NOMO-1 treated with dmso at 0.1 percent for 144 hours (cell line): ENCODE measurements at regions not wholly inside any gene's neighbourhood (a gene's known extent, or its start where the extent isn't known, plus 50 kb on each side); places are given as distances from the start of the nearest gene placed in this dataset.
"Not testable (repeated sequence)": the region's sequence is repeated elsewhere in the genome, so short reads cannot be mapped to it uniquely, and the experiment has no call there.

Source experiments
- DNase-seq: peaks from one replicate; lab custom pipeline; 2025; ENCODE audit not compliant: unreplicated experiment; lab: John Stamatoyannopoulos, UW

DNA sequence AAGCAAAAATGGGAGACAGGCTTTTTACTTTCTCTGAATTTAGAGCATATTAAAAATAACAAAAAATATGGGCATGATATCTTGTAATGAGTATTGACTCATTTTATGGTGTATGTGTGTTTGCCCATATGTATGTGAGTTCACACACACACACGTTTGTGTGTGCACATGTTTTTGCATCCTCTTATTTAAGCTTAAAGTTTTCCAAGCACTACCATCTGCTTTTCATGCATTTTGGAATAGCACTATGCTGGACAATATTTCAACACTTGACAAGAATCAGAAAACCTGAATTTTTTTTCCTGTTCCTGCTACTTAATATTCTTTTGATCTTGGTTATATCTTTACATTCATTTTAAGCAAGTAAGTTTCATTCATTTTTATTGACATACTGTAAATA lies 872.7 kb downstream of the OTOL1 start:
- no peak for DNase-seq

DNA sequence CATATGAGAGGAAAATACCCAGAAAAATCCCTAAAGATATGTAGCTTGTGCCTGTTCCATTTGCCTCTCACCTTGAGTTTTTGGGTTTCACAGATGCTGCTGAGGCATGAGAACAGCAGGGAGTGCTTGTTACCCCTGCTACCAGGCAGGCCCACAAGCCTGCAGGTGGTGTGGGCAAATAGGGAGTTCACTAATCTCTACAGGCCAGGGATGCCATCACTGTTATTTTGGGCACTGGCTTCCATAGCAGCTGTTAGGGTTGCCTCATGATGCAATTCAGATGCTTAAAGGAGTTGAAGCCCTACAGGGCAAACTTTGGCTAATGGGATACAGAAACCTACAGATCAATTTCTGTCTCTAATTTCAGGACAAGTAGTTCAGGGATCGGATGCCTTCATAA lies 873.5 kb downstream of the OTOL1 start:
- DNase-seq: no peak

DNA sequence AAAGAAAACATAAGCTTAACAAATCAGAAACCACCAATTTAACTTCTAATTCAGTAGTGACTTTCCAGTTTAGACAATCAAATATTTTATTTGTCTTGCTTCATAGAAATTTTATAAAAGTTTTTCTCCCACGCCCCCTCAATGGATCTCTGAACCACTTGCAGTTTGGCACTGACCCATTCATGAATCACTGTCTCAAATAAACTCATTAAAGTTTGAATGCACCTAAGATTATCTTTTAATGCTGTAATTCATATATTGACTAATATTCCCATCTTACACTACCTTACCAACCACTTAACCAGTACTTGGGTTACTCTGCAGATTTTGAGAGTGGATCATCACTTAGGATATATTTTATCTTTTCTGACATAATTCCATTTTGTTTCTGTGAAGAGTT lies 880.2 kb downstream of the OTOL1 start:
- DNase-seq: no peak

DNA sequence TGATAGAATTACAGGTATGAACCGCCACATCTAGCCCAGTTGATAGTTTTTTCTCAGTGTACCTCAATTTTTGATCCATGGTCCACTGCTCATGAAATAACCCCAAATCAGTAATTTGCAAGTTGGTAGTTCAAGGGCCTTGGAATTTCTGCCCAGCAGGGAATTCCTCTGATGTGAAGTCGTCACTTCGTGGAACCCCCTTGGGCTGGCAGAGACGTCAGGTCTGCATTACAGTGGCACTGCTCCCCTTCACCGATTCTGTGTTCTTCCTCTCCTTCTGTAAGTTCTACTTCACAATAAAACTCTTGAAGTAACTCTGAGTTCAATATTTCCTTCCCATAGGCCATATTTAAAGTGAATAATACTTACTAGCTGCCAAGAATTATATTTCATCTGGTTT lies 881.0 kb downstream of the OTOL1 start:
- no peak for DNase-seq

DNA sequence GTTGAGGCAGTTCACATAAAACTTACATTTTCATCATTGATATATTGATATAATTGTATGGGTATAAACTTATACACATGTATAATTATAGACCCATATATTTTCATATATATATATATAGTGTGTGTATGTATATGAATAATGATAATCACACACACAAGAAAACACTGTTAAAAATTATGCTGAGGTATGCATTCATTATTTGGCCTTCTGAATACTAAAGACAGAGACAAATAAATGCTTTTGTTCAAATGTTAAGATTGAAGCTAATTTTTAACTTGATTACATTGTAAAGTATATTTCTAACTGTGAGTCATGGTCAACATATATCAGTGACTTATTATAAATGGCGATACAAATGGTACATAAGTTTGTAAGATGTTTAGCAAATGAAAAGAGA lies 888.8 kb downstream of the OTOL1 start:
- DNase-seq: no peak

DNA sequence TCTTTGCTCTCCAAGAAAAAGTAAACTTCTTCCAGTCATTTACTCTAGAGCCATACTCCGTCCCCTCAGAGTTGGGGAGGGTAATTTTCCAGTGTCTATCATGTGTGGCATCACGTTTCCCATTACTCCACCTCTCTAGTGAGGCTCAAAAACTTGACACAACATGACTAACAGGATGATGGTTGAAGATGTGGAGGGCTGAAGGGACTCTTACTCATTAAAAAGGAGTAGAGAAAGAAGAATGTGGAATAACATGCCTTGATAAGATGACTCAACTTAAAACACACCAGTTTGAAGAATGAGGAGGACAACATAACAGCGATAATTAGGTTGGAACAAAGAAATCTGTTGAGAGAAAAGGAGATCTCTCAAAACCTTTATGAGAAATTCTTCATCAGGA lies 894.3 kb downstream of the OTOL1 start:
- no peak for DNase-seq

DNA sequence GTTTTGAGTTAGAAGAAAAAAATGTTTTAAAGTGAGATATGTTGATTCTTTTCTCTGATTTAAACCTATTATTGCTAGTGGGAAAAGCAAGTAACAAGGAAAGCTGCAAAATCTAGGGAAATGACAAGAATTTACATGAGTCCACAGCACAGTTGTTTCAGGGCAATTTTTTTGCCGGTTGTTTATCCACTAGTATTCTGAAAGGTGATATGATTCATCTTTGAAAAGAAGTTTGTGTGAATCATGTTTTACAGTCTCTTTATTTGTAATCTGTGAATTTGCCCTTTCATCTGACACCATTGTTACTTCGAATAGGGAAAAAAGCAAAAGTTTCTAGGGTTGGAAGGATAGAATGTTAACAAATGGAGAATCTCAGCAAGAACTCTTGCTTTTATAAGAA lies 894.7 kb downstream of the OTOL1 start:
- no peak for DNase-seq

DNA sequence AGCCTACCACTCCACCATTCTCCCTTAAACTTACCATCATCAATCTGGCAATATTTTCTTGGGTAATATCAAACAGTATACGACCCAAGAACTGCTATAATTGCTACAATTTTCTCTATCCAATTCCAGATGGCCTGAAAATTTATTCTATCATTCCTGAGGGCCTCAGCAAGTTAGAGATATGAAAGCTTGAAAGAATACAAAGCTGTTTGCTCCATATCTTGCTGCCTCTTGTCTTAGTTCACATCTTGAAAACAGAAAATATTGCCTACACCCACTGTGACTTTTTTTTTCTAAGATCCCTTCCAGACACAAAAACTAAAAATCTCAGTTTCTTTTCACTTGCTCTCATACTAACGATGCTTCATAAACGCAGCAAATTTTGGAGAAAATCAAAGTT lies 898.9 kb downstream of the OTOL1 start:
- DNase-seq: no peak

DNA sequence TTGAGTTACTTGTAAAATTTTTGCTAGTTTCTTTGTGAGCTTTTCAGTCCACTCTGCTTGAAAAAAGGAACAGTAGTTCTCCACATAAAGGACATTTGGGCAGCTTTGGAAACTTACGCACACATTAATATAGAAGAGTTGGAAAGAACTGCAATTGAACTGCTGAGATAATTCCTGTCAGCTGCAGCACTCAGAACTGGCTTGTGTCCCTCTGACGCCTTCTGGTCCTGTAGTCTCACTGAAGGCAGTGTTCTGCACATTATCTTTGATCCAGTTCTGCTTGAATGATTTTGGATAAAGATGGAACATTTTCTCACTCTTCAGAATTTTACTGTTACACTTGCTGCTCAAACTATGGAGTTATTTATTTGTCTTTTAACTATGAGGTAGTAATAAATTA lies 901.9 kb downstream of the OTOL1 start:
- no peak for DNase-seq

DNA sequence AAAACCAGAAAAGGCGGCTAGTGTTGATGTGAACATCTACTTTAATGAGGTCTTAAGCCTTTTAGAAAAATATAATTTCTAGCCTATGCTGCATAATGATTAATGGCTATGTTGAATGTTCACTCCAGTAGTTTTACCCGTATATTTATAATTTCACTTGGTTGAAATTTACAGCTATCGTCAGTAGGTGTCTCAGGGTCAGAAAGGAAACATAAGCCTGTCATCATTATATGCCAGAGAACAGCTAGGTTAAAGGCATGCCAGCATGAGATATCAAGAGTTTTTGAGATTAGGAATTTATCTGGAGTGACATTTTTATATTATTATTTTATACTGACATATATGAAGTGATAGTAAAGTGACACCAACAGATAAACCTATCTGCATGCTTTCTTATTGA lies 904.1 kb downstream of the OTOL1 start:
- DNase-seq: no peak

DNA sequence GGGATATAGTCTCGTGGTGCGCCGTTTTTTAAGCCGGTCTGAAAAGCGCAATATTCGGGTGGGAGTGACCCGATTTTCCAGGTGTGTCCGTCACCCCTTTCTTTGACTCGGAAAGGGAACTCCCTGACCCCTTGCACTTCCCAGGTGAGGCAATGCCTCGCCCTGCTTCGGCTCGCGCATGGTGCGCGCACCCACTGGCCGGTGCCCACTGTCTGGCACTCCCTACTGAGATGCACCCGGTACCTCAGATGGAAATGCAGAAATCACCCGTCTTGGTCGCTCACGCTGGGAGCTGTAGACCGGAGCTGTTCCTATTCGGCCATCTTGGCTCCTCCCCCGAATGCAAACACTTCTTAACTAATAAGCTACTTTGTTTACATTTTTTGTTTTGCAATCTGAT lies 914.9 kb downstream of the OTOL1 start:
- DNase-seq: not testable (repeated sequence)

DNA sequence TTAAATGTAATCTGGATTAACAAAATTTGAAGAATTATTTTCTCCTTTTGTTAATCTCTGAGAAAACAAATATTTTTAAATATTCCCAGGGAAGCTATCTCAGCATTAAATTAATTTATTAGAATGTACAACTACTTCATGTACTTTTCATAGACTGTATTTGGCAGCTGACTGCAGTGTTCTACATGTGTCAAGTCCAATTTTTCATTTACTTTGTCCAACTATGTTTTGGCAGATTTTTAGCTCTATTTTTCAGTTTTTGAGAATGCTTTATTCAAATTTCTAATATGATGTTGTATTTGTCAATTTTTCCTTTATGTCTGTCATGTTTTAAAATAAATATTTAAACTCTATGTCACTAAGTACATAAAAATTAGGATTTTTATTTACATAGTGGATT lies 925.1 kb downstream of the OTOL1 start:
- no peak for DNase-seq

DNA sequence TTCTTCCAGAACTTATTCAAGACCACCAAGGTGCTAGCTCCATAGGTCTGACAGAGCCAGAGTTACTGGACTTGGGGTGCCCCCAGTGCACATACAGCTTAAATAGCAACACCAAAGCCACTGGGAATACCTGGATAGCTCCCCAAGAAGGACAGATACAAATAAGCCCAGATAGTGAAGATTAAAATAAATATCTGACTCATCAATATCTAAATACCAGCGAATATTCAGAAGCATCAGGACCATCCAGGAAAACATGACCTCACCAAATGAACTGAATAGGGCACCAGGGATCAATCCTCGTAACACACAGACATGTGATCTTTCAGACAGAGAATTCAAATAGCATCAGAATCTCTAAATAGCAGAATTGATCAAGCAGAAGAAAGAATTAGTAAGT lies 931.6 kb downstream of the OTOL1 start:
- no peak for DNase-seq

DNA sequence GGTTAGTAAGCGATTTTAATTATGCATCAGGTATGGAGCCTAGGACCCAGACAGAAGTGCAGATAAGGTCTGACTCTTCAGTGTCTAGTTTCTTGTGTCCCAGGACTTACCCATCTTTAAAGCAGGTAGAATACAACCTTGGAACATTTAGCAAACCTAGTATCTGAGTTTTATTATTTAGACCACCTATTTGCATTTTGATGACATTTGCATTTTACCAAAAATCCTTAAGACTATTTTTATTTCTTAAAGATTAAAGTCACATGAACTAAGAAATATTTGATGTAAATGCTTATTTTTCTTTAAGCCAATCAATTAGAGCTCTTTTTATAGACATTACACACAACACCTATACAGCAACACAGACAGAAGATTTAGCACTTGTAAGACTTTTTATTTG lies 939.1 kb downstream of the OTOL1 start:
- DNase-seq: no peak

DNA sequence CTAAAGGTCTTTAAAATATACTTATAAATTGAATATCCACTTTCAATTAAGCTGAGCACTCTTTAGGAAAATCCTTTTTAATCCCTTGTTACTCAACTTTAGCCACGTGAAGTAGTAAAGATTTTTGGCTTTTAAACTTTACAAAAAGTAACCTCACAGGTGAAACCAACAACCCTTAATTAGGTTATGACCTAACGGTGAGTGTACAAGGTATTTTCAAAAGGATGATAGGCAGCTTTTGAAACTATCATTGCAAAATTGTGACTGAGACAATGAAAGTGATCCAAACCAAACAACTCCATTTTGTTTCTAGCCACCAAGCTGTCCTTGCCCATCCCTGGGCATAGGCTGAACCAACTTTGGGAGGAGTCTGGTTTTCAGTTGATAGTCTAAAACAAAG lies 940.2 kb downstream of the OTOL1 start:
- no peak for DNase-seq

DNA sequence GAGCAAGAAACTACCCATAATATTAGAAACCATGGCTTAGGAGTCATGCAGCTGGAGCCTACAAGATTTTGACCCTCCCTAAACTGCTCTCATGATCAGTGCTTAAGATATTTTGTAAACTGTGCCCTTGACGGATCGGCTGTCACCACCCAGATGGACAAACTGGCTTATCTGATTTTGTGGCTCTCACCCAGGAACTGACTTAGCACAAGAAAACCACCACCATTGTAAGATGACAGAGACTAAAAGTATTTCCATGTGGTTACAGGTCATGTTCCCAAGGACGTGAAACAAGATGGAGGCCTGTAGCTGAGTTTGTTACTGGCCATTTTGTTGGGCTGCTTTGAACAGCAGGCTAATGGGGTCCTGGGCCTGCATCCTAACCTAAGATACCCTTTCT lies 940.9 kb downstream of the OTOL1 start:
- DNase-seq: no peak

DNA sequence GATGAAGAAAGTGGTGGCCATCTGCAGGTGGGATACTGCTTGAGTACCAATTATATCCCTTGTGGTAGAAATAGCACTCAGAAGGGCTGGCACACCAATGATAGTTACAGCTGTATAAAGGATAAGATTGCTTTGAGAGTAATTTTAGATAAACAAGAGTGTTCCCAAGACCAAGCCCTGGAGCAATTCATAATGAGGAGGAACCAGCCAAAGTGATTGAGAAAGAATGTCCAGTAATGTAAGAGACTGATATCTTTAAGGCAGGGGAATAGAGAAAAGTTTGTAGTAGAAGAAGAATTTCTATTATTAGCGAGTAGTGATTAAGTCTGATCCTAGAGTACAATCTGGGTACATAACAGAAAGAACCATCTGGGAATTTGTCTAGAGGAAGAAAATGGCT lies 945.1 kb downstream of the OTOL1 start:
- no peak for DNase-seq

DNA sequence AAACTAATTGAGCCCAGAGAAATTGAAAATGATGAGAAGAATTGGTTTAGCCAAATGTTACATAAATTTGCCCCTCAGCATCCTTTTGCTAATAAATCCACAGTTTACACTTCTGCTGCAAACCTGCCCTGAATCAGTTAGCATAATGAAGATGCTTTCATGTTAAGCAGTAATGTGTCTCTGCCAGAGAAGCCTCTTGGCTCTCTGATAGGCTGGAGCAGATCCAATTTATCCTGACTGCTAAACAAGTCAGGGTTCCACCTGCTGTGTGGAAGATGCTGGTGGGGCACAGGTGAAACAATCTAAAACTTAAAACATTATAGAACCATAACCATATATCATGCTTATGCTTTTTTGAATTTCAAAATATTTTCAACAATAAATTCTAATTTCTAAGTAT lies 946.8 kb downstream of the OTOL1 start:
- no peak for DNase-seq

DNA sequence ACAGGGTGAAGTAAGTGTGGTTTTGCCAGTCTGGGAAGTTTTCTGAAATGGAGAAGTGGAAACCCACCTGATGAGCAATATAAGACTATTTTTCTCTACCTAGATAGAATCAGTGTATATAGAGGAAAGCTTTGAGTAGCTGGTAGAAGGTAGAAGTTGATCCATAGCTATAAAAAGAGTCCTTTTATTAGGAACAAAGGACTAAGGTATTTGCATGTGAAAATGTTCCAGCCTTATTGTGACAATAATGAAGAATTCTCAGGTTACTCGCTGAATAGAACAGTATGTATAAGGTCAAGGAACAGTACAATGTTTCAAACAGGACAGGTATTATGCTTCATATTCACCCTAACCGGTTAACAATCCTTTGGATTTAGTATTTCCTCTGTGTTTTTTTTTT lies 972.2 kb downstream of the OTOL1 start:
- DNase-seq: no peak

DNA sequence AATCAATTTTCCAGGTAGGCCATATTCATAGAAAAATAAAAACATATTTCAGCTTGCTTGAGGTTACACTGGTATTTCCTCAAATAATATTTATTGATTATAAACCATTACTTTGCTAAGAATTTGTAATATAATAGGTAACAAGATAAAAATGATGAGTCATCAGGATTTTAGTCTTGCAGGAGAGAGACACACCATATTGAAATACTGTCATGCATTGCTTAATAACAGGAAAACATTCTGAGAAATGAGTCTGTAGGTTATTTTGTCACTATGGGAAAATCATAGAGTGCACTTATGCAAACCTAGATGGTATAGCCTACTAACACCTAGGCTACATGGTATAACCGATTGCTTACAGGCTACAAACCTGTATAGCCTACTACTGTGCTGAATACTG lies 990.5 kb downstream of the OTOL1 start:
- no peak for DNase-seq

DNA sequence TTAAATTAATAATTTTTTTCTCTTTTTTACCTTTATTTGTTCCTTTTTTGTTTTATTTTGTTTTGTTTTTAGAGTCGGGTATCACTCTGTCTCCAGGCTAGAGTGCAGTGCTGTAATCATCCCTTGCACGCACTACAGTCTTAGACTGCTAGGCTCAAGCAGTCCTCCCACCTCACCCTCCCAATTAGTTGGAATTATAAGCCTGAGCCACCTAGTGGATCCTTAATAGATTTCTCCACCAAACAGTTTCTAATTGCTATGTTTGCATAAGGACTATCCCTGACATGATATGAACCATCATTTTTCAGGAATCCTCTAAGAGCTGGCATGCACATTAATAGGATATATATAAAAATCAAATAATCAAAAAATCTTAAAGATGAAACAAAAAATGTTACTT lies 993.2 kb downstream of the OTOL1 start:
- DNase-seq: no peak

DNA sequence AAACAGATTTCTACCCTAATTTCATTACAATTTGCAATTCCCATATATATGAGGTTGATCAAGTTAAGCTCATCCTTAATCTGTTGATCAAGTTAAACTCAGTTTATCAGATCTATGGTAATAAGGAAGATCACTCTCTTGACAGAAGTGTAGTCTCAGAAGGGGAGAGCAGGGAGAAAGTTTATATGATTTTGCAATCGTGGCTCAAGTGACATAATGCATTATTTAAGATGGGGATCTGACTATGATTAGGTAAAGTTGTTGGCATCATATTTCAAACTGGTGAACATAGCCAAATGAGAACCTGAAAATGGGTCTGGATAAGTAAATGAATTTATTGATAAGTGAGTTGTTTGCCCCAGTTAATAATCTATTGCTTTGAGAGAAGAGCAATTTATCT lies 995.3 kb downstream of the OTOL1 start:
- DNase-seq: no peak

DNA sequence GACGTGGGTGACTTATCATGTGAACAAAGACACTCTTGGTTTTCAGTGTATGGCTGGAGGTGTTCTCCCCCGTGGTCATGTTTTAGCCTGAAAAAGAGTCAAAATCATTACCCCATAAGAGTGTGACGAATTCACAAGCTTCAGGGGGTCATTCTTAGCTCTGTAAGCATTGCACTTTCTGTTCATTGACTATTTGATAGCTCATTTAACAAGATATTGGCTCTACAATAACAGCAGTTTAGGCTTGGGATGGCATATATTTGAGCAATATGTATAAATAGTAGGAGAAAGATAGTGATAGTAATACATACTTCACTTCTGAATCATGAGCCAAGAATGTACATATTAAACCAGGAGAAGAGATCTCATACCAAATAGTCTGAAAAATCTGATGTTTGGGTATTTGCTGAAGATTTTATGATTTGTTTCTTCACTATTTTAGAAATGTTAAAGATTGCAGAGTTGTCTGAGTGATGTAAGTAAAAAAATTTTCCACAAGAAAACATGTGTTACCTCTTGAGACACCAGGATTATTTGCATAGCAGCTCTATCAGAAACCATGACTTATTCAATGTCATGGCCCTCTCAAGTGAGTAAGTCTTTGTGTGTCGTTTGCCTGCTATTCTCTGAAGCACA lies 996.0 kb downstream of the OTOL1 start:
- no peak for DNase-seq

DNA sequence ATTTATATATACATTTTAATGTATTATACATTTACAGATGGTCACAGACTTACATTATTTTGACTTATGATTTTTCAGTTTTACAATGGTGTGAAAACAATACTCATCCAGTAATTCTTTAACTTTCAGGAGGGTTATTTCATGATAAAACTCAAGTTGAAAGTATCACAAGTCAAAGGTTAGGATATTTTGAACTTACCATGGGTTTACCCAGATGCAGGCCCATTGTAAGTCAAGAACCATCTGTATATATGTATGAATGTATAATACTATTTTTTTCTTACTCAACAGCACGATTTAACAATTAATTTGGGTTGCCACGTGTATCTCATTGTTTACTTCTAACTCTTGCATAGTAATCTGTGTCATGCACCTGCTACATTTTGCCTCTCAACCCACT lies 1002.0 kb downstream of the OTOL1 start:
- no peak for DNase-seq
